CD4-positive, CD25-positive, alpha-beta regulatory T cell (primary cell): ENCODE measurements at regions not wholly inside any gene's neighbourhood (a gene's known extent, or its start where the extent isn't known, plus 50 kb on each side); places are given as distances from the start of the nearest gene placed in this dataset.

Experiments
- ATAC-seq, 2 donors: fragments of 150-1000 bp; cut with Tn5 transposase; one replicate each; pipeline ENCODE4 v1.10.0; 2021; ENCODE audit warnings: low read depth in 2 of 2, moderate number of reproducible peaks in 2 of 2, moderate library complexity in 1 of 2
- DNase-seq, 3 donors: peaks; one replicate each; pipeline versions ENCODE4 v3.0.0 to v3.0.0-alpha.2; 2012 to 2022; ENCODE audit warnings: mixed read lengths in 1 of 3
- H3K27ac ChIP-seq: one replicate; pipeline ENCODE4 v1.7.0; 2013; ENCODE audit warnings: mild to moderate bottlenecking, low read length; ENCODE audit not compliant: insufficient read depth, poor library complexity, severe bottlenecking
- H3K27me3 ChIP-seq: one replicate; pipeline ENCODE4 v1.7.0; 2013; ENCODE audit warnings: low read length; ENCODE audit not compliant: control insufficient read depth, insufficient read depth
- H3K36me3 ChIP-seq: one replicate; pipeline ENCODE4 v1.7.0; 2013; ENCODE audit warnings: mild to moderate bottlenecking, low read length, moderate library complexity; ENCODE audit not compliant: control insufficient read depth, insufficient read depth
- H3K4me1 ChIP-seq: 2 replicates; pipeline ENCODE4 v1.7.0; 2013; ENCODE audit warnings: mild to moderate bottlenecking, low read length; ENCODE audit not compliant: insufficient read depth, control insufficient read depth, poor library complexity, severe bottlenecking
- H3K4me3 ChIP-seq: one replicate; pipeline ENCODE4 v1.7.0; 2013; ENCODE audit warnings: low read depth, mild to moderate bottlenecking, low read length, moderate library complexity
- H3K9me3 ChIP-seq, 2 experiments: 1 replicate in 1 of 2; 2 replicates in 1 of 2; pipeline ENCODE4 v1.7.0; 2013; ENCODE audit warnings: low read length in 2 of 2, mild to moderate bottlenecking in 1 of 2, moderate library complexity in 1 of 2; ENCODE audit not compliant: control insufficient read depth in 2 of 2
- H3K27ac Mint-ChIP-seq, 3 donors: one replicate each; pipeline ENCODE4 v1.8.0; 2020 to 2022; ENCODE audit warnings: mild to moderate bottlenecking in 3 of 3, mixed read lengths in 3 of 3, moderate library complexity in 2 of 3
- H3K27me3 Mint-ChIP-seq: one replicate; pipeline ENCODE4 v1.8.0; 2022; ENCODE audit warnings: mild to moderate bottlenecking, mixed read lengths
- H3K36me3 Mint-ChIP-seq: one replicate; pipeline ENCODE4 v1.8.0; 2020; ENCODE audit warnings: mixed read lengths
- H3K4me1 Mint-ChIP-seq, 4 donors: one replicate each; pipeline ENCODE4 v1.8.0; 2020 to 2022; ENCODE audit warnings: mixed read lengths in 4 of 4, mild to moderate bottlenecking in 1 of 4
- H3K4me3 Mint-ChIP-seq, 4 donors: one replicate each; pipeline ENCODE4 v1.8.0; 2020 to 2022; ENCODE audit warnings: mild to moderate bottlenecking in 4 of 4, mixed read lengths in 4 of 4, moderate library complexity in 3 of 4
- H3K9me3 Mint-ChIP-seq, 7 donors: one replicate each; pipeline ENCODE4 v1.8.0; 2020 to 2022; ENCODE audit warnings: mixed read lengths in 7 of 7, mild to moderate bottlenecking in 3 of 7, moderate library complexity in 2 of 7

DNA sequence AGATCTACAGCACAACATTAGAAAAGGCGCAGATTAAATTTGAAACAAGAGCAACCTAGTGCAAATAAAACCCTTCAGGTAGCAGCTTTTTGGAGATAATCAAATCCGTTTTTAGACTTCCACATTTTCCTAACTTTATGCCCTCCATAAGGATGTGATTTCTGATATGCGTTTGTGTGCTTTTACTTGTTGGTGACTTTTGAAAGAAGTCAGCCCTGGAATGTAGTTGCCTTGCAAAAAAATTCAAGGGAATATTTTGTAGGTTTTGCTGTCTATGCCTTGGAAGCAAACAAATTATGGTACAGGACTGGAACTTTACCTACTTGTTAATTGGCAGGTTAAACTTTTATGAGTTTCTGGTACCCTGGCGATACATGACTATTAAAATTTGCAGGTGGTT, 86.7 kb upstream of the HDAC9 start:
- no peak overlapping the region for H3K27ac Mint-ChIP-seq
- peaks cover 0 to 4% (median 0%) of the 10 kb centered on the region in 7 donors for H3K9me3 Mint-ChIP-seq
- no peaks in the 10 kb centered on the region for H3K36me3 ChIP-seq
- no peak overlapping the region for H3K4me3 ChIP-seq
- no peak for DNase-seq
- no peaks in the 10 kb centered on the region for H3K4me1 Mint-ChIP-seq
- H3K27me3 Mint-ChIP-seq: no peaks in the 10 kb centered on the region
- H3K9me3 ChIP-seq: no peaks in the 10 kb centered on the region
- no peaks in the 10 kb centered on the region for H3K36me3 Mint-ChIP-seq
- no peaks in the 10 kb centered on the region for H3K4me1 ChIP-seq
- no peak for ATAC-seq
- no peaks in the 10 kb centered on the region for H3K27me3 ChIP-seq
- no peak overlapping the region for H3K27ac ChIP-seq
- H3K4me3 Mint-ChIP-seq: no peak overlapping the region

DNA sequence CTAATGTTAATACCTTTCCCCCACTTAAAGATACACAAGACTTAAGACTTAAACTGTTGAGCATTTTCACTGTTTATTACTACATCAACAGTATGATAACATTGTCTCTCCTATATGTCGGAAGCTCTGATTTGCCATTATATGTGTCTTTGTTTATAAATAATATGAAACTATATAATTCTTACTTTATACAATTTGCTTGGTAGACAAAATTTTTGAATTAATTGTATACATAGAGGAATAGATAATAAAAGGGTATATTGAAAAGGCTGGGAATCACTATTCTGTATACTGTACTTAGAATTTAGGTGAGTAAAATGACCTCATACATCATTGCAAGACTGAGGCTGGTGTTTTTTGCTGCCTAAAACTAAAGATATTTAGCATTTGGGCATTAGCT, 82.1 kb upstream of the HDAC9 start:
- Mint-ChIP-seq H3K4me1 (no peaks in the 10 kb centered on the region), H3K36me3 (no peaks in the 10 kb centered on the region), H3K27ac (no peak overlapping the region), H3K9me3 (peaks cover 0 to 4% (median 0%) of the 10 kb centered on the region in 7 donors), H3K27me3 (no peaks in the 10 kb centered on the region), H3K4me3 (no peak overlapping the region)
- Histone ChIP-seq H3K9me3 (no peaks in the 10 kb centered on the region), H3K4me1 (no peaks in the 10 kb centered on the region), H3K27me3 (peaks cover 2% of the 10 kb centered on the region), H3K27ac (no peak overlapping the region), H3K4me3 (no peak overlapping the region), H3K36me3 (no peaks in the 10 kb centered on the region)
- no peak for ATAC-seq
- DNase-seq: no peak

GRCh38 chr7:18414885-18415284, 80.7 kb upstream of the HDAC9 start:
- no peak for ATAC-seq
- Histone ChIP-seq H3K27ac (no peak overlapping the region), H3K9me3 (no peaks in the 10 kb centered on the region), H3K4me3 (no peak overlapping the region), H3K27me3 (peaks cover 2% of the 10 kb centered on the region), H3K4me1 (no peaks in the 10 kb centered on the region), H3K36me3 (no peaks in the 10 kb centered on the region)
- H3K27ac Mint-ChIP-seq: no peak overlapping the region
- no peaks in the 10 kb centered on the region for H3K4me1 Mint-ChIP-seq
- no peak for DNase-seq
- H3K4me3 Mint-ChIP-seq: no peak overlapping the region
- peaks cover 0 to 3% (median 0%) of the 10 kb centered on the region in 7 donors for H3K9me3 Mint-ChIP-seq
- H3K36me3 Mint-ChIP-seq: no peaks in the 10 kb centered on the region
- H3K27me3 Mint-ChIP-seq: peaks cover 4% of the 10 kb centered on the region

DNA sequence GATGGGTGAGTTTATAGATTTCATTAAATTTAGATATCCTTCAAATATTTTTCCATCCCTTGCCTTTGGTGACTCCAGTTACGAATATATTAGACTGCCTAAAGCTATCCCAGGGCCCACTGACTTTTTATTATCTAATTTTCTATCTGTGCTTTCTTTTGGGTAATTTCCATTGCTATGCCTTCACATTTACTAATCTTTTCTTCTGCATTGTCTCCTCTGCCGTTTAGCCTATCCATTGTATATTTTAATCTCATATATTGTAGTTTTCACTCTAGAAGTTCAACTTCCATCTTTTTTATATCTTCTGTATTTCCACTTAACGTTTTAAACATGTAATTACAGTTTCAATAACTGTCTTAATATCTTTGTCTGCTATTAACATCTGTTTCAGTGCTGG, 78.6 kb upstream of the HDAC9 start:
- no peaks in the 10 kb centered on the region for H3K4me1 Mint-ChIP-seq
- H3K4me1 ChIP-seq: no peaks in the 10 kb centered on the region

DNA sequence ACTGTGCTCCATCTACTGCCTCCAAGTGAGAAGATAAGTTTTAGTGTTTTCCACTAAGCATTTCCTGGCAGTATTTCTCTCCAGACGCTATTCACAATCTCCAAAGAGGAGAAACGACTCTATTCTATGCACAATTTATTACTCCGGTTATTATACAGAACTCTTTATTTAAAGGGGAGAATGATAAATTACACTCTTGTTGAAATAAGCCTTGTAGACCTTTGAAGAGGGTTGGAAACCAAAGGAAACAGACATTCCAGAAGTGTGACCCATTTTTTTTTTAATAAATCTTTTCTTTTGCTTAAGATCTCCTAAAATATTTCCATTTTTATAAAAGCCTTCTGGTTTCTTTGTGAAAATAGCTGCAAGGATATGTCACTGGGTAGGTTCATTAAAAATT, 76.1 kb upstream of the HDAC9 start:
- peaks cover 4% of the 10 kb centered on the region for H3K27me3 Mint-ChIP-seq
- no peak for ATAC-seq
- H3K4me1 Mint-ChIP-seq: no peaks in the 10 kb centered on the region

More for the DNA sequence above, 78.6 kb upstream of the HDAC9 start:
- no peaks in the 10 kb centered on the region for H3K36me3 ChIP-seq
- H3K4me3 ChIP-seq: no peak overlapping the region
- Mint-ChIP-seq H3K36me3 (no peaks in the 10 kb centered on the region), H3K27ac (no peak overlapping the region), H3K9me3 (peaks cover 0 to 1% (median 0%) of the 10 kb centered on the region in 7 donors), H3K27me3 (peaks cover 4% of the 10 kb centered on the region), H3K4me3 (no peak overlapping the region)
- H3K27me3 ChIP-seq: peaks cover 2% of the 10 kb centered on the region
- no peak overlapping the region for H3K27ac ChIP-seq
- no peaks in the 10 kb centered on the region for H3K9me3 ChIP-seq
- DNase-seq (no peak), ATAC-seq (no peak)

GRCh38 chr7:18420108-18420507, 75.4 kb upstream of the HDAC9 start:
- Mint-ChIP-seq H3K9me3 (peaks cover 0 to 1% (median 0%) of the 10 kb centered on the region in 7 donors), H3K36me3 (no peaks in the 10 kb centered on the region), H3K27ac (no peak overlapping the region), H3K27me3 (peaks cover 4% of the 10 kb centered on the region), H3K4me3 (no peak overlapping the region), H3K4me1 (no peaks in the 10 kb centered on the region)
- no peak for DNase-seq
- Histone ChIP-seq H3K9me3 (no peaks in the 10 kb centered on the region), H3K36me3 (no peaks in the 10 kb centered on the region), H3K4me3 (no peak overlapping the region), H3K4me1 (no peaks in the 10 kb centered on the region), H3K27me3 (no peaks in the 10 kb centered on the region), H3K27ac (no peak overlapping the region)
- ATAC-seq: no peak

More for the DNA sequence above, 76.1 kb upstream of the HDAC9 start:
- Mint-ChIP-seq H3K4me3 (no peak overlapping the region), H3K27ac (no peak overlapping the region), H3K9me3 (peaks cover 0 to 1% (median 0%) of the 10 kb centered on the region in 7 donors), H3K36me3 (no peaks in the 10 kb centered on the region)
- Histone ChIP-seq H3K27me3 (peaks cover 2% of the 10 kb centered on the region), H3K27ac (no peak overlapping the region), H3K4me3 (no peak overlapping the region), H3K4me1 (no peaks in the 10 kb centered on the region), H3K36me3 (no peaks in the 10 kb centered on the region), H3K9me3 (no peaks in the 10 kb centered on the region)
- no peak for DNase-seq

DNA sequence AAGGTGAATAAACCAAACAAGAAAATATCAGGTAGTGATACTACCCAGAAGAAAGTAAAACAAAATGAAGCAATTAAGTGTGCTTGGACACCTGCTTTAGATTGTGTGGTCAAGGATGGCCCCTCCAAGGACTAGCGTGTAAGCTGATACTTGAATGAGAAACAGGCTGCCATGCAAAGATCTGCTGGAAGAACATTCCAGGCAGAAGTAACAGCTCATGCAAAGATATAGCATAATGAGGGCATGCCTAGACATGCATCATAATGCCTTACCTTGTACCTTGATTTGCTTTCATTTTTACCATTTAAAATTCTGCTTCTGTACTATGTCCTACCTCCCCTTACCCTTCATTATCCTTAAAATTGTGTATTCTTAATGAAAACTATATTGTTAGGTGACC, 74.8 kb upstream of the HDAC9 start:
- Histone ChIP-seq H3K27me3 (no peaks in the 10 kb centered on the region), H3K36me3 (no peaks in the 10 kb centered on the region), H3K9me3 (no peaks in the 10 kb centered on the region), H3K4me3 (no peak overlapping the region), H3K27ac (no peak overlapping the region), H3K4me1 (no peaks in the 10 kb centered on the region)
- peaks cover 4% of the 10 kb centered on the region for H3K27me3 Mint-ChIP-seq
- peaks cover 0 to 1% (median 0%) of the 10 kb centered on the region in 7 donors for H3K9me3 Mint-ChIP-seq
- no peak for ATAC-seq
- H3K27ac Mint-ChIP-seq: no peak overlapping the region
- H3K36me3 Mint-ChIP-seq: no peaks in the 10 kb centered on the region
- H3K4me3 Mint-ChIP-seq: no peak overlapping the region
- H3K4me1 Mint-ChIP-seq: no peaks in the 10 kb centered on the region
- DNase-seq: peak in 1 of 3 donors; percentile 1

GRCh38 chr7:18421297-18422002, 74.1 kb upstream of the HDAC9 start:
- peaks cover 0 to 1% (median 0%) of the 10 kb centered on the region in 7 donors for H3K9me3 Mint-ChIP-seq
- H3K4me3 ChIP-seq: no peak overlapping the region
- no peaks in the 10 kb centered on the region for H3K27me3 ChIP-seq
- no peak overlapping the region for H3K27ac Mint-ChIP-seq
- no peaks in the 10 kb centered on the region for H3K36me3 ChIP-seq
- no peak overlapping the region for H3K27ac ChIP-seq
- no peaks in the 10 kb centered on the region for H3K4me1 ChIP-seq
- no peaks in the 10 kb centered on the region for H3K9me3 ChIP-seq
- peaks cover 4% of the 10 kb centered on the region for H3K27me3 Mint-ChIP-seq
- ATAC-seq (no peak), DNase-seq (no peak)
- H3K4me3 Mint-ChIP-seq: no peak overlapping the region
- H3K4me1 Mint-ChIP-seq: no peaks in the 10 kb centered on the region
- no peaks in the 10 kb centered on the region for H3K36me3 Mint-ChIP-seq
